Activated CD4-positive, CD25-positive, alpha-beta regulatory T cell treated with anti-CD3 and anti-CD28 coated beads, Interleukin-2, amount 50 U/mL, for 24 hours (primary cell): ENCODE measurements at regions not wholly inside any gene's neighbourhood (a gene's known extent, or its start where the extent isn't known, plus 50 kb on each side); places are given as distances from the start of the nearest gene placed in this dataset.
"Not testable (repeated sequence)": the region's sequence is repeated elsewhere in the genome, so short reads cannot be mapped to it uniquely, and the experiment has no call there.

ENCODE experiments used
- ATAC-seq, 2 donors: fragments of 150-1000 bp; cut with Tn5 transposase; one replicate each; pipeline ENCODE4 v1.10.0; 2021; ENCODE audit warnings: mild to moderate bottlenecking in 1 of 2, moderate library complexity in 1 of 2

DNA sequence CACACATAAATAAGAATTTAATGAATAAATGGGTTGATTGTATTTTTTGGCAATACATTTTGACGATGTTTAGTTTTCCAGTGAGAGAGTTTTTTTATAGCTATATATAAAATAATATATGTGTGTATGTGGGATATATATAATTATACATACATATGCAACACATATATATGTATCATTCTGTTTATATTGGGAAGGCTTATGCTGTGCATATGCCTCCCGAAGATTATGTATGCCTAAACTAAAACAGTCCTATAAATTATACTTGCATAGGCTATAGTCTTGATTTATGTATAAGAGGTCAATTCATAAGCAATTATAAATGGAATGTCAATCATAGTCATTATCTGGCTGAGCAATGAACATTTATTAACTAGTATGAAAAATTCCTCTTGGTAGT, 151.3 kb upstream of the HMHB1 start:
- ATAC-seq = no peak

DNA sequence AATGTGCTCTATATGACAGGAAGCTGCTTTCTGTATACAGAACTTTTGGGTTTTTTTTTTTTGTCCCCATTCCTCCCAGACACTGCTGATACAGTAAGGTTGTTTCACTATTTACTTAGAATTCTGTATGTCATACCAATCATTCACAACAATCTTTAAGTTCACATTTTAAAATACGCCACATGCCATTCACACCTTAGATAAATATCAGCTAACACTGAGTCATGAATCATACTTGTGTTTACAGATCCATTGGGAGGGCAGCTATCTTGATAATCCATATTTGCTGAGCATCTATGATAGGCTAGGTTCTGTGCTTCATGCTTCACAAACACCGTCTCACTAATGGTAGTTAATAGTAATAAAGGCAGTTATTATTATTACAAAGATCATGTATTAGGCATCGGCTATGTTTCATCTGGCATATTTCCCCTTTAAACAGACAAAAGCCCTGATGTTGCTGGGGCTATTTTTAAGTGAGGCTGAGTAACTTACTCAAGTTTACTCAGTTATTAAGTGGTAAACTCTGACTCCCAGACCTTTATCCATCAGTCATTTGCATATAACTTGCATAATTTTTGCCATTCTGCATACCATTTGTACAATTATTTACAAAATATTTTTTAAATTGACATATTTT, 152.2 kb upstream of the HMHB1 start:
- ATAC-seq = no peak

DNA sequence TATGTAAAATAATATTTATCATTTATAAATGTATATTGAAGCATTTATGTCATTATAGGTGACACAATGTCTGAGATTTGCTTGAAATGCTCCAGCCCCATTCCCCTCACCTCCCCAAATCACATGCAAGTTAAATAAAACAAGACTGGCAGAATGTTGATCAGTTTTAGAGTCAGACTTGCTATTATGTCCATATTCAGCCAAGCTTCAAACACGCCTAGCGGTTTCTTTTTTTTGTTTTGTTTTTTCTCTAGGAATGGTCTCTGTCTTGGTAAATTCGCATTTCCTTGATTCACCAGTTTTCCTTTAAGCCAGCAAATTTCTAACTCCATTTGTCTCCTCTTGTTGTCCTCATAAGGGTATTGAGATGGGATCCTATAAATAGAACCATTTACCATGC, 153.0 kb upstream of the HMHB1 start:
- ATAC-seq = no peak

DNA sequence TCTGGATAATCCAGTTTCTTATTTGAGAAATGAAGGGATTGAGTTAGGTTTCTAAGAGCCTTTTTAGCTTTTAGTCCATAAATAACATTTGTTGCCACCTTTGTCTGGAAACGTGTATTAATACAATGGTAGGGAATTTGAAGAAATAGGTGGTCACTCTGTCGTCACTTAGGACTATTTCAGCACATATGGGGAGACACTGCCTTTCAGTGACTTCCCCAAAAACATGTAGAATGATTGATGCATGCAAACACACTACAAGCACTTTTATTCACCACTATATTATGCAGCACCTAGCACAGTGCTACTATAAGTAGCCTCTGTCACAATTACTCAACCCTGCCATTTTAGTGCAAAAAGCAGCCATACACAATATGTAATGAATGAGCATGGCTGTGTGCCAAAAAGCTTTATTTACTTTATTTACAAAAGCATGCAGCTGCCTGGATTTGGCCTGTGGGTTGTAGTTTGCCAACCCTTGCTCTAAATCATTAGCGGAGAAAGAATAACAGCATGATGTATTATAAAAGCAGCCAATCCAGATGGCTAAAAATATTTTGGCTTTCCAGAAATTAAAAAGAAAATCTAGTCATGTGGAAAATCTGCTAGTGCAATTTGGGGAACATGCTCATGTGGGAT, 154.2 kb upstream of the HMHB1 start:
- ATAC-seq = no peak

DNA sequence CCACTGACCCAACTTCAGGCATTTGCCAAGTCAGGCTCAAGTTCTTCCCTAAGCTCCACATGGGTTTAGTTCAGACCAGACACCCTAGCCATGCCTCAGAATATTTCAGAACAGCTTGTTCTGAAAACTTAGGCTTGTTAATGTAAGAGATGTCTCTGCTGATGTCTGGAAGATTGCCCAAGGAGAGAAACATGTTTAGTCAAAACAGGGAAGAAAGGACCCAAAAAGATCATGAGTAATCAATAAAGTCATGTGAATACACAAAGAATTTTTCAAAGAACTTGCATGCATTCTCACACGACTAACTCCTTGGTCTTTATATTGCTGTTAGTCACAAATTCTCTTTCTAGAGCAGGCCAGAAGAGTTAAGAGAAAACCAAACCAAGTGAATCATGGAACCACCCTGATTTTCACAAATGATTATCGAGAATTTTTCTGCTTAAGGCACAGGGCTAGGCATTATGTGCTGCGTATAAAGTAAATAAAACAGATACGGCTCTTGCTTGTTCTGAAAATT, 158.1 kb upstream of the HMHB1 start:
- ATAC-seq = peak in 1 of 2 donors; percentile 29

DNA sequence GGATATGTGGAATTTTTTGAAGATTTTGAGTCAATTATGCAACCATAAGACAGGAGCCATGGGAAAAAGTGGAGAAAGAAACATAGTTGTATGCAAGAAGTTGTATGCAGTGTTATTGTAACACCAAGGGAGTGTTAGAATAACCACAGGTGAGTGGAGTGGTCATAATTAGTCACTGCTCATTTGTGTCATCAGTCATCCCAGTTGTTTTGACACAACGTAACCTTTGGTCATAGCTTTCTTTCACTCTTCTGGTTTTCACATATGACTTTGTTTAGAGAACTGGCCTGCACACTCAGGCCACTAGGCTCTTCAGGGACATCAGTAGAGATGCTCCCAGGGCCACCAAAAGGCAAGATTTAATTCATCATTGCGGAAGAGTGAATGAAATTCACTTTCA, 158.7 kb upstream of the HMHB1 start:
- ATAC-seq = peak; percentile 74 to 81

DNA sequence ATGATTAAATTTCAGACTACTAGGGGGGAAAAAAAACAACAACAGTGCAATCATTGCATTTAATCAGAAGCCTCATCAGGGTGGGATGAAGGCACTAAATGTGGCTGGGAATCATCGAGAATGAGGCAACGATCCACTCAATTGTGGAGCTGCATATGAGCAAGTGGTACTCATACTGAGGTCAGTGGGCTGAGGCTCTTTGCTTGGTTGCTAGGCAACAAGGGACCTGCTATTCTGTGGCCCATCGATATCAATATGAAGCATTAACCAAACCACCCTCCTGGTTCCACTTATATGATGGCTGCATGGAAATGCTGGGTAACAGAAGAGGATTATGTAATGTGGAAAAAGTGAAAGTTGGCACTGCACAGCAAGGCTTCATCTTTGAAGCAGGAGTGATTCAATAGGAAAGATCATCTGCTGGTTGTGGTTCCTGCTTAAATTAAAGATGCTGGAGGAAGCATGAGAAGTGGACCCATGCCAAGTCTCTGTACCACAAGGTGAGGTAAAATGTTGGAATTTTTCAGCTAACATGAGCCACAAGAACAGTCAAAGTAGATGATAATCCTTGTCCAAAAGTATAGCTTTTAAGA, 159.8 kb upstream of the HMHB1 start:
- peak; percentile 29 to 41 for ATAC-seq

DNA sequence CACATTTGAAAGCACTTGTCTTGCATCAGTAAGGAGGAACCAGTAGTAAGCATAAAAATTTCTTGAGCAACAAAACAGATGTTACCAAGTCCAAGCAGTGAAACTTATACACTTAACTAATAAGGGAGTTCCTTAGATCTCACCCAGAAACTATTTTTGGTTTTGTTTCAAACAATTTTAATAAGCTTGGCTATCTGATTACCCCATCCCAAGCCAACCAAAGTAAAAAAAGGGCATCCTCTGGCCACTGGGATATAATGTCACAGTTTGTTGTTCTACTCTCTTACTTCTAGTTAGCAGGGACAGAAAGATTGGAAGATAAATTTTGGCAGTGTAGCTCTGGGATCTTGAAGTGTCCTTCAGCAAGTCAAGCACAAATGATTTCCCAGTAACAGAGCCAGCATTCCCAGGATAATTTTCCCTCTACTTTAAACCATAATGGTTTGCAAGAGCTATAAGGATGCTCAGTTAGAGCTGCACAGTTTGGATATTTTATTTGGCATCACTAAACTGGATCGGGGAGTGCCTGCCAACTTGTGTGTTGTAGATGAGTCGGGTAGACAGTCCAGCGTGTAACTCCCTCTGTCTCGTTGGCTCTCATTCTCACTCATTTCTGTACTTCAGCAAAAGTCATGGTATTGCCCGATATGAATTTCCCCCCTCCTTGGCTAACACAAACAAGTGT, 161.9 kb upstream of the HMHB1 start:
- no peak for ATAC-seq

DNA sequence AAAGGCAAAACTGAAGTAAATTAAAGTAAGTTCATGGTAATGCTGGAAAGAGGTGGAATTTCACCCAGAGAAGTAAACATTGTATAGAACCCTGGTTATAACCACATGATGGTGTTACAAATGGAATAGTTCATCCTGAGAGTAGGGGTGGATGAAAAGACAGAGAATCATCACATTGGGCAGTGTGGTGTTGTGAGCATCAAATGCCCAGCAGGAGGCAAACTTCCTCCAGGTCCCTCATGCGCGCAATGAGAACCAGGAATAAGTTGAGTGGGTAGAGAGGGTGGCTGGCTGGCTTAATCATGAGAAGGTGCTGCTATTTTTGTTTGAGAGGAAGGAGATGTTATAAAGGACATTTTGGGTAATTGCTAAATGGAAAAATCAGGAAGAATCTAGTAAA, 163.3 kb upstream of the HMHB1 start:
- ATAC-seq = no peak

DNA sequence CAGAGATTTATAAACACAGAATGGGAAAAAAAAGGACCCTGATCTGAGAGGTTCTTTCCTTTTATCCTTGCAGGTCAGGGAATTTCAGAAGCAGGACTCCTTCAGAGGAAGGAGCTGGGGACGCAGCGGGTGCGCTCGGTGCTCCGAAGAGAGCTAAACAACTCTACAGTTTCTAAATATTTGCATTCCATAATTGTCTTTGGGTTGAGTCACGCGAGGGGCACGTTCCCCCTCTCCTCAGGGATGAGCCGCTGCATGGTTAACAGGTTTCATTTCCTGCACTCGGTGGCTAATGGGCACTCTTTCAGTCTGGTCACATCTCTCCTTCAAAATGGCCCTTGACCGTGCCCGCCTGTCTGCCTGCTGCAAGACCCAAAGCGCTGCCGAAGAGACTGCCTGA, 165.0 kb upstream of the HMHB1 start:
- ATAC-seq = no peak

DNA sequence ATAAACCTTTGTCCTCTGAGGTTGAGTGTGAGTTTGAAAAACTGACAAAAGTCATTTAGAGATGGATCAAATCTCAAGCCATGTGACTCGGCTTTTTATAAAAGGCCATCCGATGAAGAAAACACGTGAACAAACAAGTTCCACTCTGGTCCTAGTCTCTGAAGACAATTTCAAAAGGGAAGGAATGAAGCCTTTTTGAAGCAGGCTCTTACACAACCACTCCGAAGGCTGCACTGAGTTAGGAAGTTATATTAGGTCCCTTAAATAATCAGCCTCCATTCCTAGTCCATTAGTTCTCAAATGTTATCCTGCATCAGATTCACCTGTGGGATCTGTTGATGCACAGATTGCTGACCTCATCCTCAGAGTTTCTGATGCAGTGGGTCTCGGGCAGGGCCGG, 166.6 kb upstream of the HMHB1 start:
- no peak for ATAC-seq

DNA sequence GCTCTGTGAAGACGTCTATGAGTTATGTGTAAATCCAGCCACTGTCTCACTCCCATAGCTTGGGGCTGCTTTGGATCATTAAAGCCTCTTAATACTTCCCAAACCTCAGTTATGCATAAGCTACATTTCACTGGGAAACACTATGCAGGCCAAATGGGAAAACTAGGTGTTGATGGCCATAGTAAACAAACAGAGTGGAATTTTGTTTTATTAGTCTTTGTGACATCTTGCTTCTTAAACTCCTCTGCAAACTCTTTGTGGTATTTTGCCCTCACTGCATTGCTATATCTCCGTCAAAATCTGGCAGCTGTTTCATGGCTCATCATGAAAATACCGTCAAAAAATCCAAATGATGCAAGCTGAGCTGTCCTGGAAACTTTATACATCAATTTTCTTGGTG, 167.2 kb upstream of the HMHB1 start:
- no peak for ATAC-seq

DNA sequence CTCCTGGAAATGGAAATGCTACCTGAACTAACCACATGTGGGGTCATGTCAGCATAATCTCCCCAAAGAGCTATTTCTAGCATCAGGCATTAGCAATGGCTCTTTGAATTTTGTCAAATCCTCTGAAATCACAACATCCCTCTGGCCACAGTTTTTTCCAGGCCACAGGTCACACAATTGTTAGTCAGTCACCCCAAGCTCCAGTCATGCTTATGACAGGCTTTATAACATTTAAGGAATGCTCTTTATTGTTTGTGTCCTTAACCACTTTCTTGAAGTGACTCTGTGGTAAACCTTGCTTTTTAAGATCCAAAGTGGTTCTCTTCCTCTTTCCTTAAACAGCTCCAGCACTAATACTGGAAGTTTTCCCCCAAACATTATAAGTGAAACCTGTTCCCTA, 169.2 kb upstream of the HMHB1 start:
- ATAC-seq = no peak

DNA sequence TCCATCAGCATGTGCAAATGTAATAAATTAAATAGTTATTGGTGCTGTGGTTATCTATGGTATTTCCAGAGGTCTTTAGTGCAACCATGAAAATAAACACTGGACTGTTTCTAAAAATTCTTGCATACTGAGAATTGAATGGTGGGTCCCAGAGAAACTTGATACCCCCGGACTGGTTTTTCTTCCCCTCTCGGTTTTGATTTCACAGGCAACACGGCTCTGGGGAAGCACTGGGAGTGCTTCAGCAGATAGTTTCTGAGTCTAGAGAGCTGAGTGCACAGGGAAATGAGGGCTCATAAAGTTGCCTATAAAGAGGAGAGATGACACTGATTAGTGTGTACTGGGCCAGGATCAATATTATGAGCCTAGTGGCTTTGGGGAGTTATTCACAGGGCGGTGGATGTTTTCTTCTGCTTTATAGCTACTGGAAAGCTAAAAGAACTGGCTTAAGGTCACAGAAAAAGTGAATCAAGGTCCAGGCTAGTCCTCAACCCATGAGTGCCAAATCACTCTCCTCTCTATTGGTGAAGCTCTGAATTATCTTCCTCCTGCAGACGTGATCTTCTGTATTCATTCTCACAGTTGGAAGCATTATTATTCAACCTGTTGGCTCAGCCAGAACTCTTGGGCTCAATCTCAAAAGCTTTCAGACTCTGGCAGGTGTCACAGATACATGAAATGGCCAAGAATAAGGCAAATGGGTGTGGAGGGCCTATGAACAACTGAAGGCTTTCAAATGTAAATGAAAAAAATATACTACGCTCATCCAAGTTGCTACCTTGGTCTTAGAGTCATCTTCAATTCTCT, 170.2 kb upstream of the HMHB1 start:
- no peak for ATAC-seq

DNA sequence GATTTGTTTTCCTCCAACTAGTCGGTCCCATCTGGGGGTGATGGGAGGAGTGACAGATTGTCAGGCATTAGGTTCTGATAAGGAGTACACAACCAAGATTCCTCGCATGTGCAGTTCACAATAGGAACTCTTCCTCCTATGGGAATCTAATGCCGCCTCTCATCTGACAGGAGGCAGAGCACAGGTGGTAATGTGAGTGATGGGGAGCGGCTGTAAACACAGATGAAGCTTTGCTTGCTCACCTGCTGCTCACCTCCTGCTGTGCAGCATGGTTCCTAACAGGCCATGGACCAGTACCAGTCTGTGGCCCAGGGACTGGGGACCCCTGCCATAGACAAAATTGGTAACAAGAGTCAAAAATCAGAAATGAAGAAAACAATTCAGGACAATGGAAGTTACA, 173.3 kb upstream of the HMHB1 start:
- no peak for ATAC-seq

DNA sequence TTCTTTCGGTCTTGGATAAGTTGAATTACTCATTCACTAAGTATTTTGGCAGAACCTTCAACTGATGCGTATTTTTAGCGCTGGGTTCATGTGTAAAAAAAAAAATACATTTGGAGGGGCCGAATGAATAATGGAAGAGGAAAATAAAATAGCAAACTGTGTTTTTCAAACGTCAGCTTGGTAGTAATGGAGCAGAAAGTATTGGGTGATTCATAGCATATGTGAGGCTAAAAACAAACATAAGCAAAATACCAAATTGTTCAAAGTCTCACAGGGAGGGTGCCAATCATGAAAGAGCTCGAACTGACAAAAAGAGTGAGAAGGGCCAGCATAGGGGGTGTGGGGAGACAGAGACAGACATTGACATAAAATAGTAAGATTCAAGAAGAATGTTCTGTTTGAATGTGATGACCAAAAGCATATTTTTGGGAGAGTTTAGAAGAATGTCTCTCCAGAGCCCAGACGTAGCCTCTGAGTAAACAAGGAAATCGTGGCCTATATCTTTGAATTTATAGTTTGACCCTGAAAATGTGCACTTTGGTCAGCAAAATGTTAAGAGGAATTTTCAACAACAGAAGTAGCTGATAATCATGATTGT, 174.9 kb upstream of the HMHB1 start:
- no peak for ATAC-seq

DNA sequence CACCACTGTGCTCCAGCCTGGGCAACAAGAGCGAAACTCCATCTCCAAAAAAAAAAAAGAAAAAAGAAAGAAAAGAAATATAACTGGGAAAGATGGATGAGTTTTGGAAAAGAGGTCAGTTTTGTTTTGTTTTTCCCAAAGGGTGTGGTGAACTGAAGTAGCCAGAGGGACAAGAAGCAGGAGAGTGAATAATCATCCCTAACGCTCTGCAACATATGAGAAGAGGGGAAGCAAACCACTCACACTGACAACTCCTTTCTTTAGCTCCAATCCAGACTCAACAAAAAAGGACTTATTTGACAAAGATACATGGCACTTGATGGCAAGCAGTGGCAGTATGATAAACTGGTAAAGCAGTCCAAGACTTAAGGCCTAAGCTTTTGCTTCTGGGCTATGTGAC, 176.1 kb upstream of the HMHB1 start:
- no peak for ATAC-seq

DNA sequence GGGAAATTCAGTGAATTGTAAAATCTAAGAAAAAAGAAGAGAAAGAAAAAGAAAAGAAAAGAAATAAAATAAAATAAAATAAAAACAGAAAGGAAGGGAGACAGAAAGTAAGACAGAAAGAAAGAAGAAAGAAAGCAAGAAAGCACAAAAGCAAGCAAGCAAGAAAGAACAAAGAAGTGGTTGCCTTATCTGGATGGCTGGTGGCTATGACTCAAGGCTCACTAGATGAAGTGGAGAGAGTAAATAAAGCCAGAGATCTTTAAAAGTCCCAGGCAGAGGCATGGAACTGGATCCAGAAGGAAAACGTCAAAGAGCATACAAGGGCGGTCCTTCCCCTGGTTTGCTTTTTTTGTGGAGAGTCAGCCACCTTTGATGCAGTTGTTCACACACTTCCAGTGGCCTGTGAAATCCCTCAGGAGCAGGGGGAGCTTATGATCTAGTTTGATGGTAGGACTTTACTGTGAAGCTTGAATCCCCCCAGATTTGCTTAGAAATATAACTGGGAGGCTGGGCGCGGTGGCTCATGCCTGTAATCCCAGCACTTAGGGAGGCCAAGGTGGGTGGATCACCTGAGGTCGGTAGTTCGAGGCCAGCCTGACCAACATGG, 176.7 kb upstream of the HMHB1 start:
- ATAC-seq = no peak

DNA sequence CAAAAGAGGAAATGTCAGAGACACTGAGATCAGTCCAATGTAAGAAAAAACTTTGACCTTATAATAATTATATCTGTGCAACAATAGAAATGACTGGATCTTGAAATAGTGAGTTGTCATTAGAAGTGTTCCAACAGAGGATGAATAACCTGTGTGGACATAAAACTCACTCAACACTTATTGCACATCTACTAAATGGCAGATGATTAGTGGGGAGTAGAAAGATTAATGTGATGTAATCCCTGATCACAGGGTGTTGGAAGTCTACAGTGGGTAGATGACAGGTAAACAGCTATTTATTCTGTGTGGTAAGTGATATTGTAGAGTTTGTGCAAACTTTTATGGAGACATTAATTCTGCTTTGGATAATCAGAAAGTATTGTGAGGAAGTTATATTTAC, 177.3 kb upstream of the HMHB1 start:
- no peak for ATAC-seq

DNA sequence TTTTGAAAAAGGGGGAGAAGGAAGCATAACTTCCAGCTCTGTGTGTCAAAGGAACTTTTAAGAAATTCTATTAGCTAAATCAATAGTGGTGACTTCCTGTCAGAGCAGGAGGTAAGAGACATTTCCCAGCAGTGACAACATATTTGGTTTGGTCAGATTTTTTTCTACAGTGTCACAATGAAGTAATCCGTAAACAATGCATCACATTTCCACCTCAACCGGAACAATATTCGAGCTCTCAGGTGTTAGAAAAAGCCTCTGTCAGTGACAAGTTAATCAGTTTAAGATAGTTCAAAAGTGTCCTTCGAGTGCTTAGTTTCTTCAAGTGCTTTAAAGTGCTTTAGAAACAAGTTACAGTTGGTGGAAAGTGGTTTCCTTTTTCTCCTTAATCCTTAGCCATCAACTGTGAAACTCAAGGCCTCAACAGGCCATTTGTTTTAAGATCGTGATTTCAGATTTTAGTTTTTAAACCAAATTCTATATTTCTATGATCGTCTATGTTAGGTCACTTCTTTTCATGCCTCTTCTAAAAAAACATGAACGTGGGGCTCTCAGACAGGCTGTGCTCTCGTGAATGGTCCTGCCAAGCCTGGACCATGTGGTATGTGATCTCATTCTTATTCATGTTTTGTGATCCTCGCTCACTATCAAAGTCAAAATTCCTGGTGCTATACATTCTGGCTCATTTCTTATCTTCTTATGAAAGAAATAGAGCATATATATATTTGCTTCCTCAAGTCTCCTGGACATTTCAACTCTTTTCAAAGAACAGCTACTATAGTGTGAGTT, 181.9 kb upstream of the HMHB1 start:
- ATAC-seq = no peak

DNA sequence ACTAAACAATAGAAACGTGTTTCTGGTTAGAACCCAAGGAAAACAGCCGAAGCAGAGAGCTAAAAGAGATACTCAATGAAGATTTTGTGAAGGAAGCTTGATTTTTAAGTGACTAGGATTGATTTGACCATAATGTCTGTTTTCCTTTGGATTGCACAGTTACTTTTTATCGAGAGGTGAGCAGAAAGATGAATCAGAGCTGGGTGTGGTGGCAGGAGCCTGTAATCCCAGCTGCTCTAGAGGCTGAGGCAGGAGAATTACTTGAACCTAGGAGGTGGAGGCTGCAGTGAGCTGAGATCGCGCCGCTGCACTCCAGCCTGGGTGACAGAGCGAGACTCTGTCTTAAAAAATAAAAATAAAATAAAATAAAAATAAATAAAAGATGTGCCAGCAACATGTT, 186.9 kb upstream of the HMHB1 start:
- ATAC-seq = not testable (repeated sequence)
